ENCODE measurements at regions not wholly inside any gene's neighbourhood (a gene's known extent, or its start where the extent isn't known, plus 50 kb on each side); places are given as distances from the start of the nearest gene placed in this dataset.

GRCh38 chr3:73739791-73740453 is 115.2 kb upstream of the PDZRN3 start:
- TF ChIP-seq CTCF (IDR thresholded peaks at IDR 0.05) (no peak), EP300 (IDR thresholded peaks at IDR 0.05) (no peak)

Data from tibial nerve (tissue), 4 donors.